HG03159 (cell line): ENCODE measurements at regions not wholly inside any gene's neighbourhood (a gene's known extent, or its start where the extent isn't known, plus 50 kb on each side); places are given as distances from the start of the nearest gene placed in this dataset.

Source experiments
- ATAC-seq: cut with Tn5 transposase; IDR thresholded peaks from one replicate; pipeline ENCODE4 v1.9.1; 2021; ENCODE audit warnings: mild to moderate bottlenecking, moderate library complexity; ENCODE audit not compliant: unreplicated experiment

DNA sequence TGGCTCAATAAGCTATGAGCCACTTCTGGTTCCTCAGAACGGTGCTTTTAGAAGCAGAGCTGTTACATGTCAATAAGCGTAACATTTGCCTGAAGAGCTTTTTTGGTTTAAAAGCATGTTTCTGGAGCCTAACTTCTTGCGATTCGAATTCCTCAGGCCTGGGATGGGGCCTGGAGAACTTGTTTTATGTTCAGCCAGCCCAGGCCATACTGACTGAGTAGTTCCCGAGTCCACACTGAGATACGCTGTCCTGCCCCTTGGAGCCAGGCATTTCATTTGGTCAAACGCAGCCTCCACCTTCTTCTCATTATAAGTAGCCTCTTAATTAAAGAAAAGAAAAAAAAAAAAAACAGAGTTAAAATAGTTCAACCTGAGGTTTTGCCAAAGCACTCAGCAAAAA, 260.6 kb upstream of the ANKRD55 start:
- ATAC-seq = no peak

DNA sequence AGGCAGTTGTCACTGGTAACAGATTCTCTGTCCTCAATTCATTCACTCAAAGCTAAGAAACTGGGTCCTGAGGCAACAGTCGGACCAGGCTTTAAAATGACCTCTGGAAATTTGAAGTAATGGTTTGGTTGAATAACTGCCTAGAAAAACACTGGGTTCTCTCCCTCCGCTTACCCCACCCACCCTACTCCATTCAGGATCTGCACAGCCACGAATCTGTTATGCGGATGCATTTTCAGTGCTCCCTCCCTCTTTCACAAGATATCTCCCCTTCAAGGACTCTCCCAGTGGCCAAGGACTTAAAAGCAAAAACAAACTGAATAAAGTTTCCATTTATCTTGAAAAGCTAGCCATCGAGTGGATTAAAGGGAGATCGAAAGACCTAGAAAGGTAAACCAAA, 260.2 kb upstream of the ANKRD55 start:
- no peak for ATAC-seq

DNA sequence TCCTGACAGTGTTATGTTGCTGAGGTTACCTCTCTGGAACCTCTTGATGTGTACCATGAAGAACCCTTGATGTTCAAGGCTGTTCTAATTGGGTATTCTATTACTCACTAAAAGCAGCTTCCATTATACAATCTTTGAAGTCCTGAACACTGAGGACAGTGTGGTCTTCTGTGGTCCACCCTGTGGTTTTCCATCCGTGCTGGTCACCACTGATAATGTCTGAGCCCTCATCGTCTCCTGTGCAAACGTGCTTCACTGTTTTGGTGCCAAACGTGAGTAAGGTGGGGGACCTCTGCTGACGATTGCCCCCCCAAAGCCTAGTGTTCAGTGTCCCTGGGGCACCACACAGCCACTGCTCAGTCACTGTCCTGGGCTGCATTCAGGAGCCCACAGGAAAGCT, 259.7 kb upstream of the ANKRD55 start:
- no peak for ATAC-seq

DNA sequence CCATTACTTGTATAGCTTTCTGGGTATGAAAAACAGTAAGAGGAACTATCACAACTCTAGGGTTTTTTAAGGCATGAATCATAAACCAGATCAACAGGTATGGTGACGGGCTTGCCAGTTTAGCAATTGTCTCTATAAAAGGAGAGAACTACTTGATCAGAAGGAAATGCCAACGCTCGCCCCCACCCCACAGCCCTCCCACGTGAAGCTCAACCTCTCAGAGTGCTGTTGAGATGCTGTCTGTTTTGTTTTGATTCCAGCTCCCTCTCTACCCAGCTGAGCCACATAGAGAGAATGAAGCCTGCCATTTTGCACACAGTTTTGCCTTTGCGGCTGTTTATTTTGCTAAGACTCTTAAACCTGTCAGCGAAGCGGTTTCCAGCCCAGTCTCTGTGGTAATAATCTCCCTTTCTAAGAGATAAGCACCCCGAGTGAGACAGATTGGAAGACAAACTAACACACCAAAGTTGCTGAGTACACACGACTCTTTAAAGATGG, 257.9 kb upstream of the ANKRD55 start:
- ATAC-seq = no peak

DNA sequence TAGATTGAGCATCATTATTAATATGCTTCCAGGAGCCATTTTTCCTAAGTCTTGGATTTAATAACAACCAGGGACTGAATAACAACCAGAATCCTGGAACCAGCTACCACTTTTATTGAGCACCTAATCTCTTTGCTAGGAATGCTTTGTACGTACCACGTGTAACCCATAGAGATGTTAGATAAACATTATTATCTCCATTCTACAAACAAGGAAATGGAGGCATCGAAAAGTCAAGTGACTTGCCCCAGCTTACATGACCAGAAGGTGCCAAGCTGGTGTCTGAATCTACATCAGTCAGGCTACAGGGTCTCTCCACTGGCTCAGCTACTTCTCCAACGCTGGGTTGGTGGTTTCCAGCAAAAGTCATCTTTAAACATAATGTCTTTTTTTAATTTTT, 256.1 kb upstream of the ANKRD55 start:
- no peak for ATAC-seq

DNA sequence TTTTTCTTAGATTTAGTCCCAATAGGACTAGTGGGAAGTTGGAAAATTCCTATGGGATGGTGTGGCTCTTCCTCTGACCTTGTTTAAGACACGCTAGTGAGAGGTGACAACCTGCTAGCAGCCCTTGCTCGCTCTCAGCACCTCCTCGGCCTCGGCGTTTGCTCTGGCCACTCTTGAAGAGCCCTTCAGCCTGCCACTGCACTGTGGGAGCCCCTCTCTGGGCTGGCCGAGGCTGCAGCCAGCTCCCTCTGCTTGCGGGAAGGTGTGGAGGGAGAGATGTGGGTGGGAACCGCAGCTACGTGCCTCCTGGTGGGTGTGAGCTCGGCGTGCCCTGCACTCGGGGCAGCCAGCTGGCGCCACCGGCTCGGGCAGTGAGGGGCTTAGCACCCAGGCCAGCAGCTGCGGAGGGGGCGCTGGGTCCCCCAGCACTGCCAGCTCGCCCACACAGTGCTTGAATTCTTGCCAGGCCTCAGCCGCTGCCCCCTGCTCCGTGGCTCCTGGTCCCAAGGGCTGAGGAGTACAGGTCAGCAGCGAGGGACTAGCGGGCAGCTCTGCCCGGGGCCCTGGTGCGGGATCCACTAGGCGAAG, 254.5 kb upstream of the ANKRD55 start:
- no peak for ATAC-seq

DNA sequence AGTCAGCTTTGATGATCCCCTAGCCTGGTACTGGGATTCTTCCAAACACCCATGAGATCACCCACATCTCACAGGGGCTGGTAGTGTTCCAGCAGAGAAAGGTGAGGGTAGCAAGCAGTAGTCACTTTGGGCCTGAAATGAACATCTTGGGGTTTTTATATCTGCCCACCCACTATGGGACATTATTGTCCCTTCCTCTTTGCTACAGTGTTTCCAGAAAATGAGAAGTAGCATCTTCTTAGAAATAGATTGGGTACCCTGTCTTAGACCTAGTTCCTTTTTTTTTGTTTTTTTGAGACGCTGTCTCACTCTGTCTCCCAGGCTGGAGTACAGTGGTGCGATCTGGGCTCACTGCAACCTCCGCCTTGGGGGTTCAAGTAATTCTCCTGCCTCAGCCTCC, 249.2 kb upstream of the ANKRD55 start:
- no peak for ATAC-seq

DNA sequence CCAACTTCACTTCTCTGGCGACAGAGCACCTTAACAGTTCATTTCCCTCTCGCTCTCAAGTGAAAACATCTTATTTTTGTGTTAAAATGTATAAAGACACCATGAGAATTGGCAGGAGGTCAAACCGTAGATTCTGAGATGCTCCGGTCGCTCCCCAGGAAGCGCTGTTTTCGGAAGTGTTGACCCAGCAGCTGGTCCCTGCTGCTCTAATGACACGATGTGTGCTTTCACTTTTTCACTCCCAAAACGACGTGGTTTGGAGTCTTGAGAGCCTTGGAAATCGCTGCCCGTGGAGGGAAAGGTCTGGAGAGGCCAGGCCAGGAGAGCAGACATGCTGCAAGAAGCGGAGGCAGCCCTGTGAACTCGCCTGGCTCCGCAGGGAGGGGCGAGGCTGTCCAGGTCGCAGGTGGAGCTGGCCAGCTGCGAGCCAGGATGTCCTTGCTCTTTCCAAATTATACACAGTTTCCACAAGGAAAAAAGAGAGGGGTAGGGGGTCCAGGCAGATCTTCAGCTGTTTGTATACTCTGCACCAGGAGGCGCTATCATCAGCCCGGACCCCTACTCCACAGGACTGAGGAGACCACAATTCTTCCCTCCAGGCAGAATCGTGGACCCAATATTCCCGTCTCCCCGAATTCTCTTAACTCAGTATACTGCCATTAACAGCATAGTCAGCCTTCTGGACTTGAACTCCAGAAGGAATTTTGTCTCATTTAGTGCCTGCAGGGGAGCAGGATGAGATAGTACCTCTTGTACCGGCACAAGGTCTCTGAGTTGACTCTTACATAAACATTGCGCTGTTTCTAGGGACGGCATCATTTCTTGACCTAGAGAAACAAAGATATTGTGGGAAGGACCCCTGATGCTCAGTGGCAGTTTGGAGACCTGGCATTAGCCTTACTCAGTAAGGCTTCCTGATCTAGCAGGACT, 248.6 kb upstream of the ANKRD55 start:
- no peak for ATAC-seq

DNA sequence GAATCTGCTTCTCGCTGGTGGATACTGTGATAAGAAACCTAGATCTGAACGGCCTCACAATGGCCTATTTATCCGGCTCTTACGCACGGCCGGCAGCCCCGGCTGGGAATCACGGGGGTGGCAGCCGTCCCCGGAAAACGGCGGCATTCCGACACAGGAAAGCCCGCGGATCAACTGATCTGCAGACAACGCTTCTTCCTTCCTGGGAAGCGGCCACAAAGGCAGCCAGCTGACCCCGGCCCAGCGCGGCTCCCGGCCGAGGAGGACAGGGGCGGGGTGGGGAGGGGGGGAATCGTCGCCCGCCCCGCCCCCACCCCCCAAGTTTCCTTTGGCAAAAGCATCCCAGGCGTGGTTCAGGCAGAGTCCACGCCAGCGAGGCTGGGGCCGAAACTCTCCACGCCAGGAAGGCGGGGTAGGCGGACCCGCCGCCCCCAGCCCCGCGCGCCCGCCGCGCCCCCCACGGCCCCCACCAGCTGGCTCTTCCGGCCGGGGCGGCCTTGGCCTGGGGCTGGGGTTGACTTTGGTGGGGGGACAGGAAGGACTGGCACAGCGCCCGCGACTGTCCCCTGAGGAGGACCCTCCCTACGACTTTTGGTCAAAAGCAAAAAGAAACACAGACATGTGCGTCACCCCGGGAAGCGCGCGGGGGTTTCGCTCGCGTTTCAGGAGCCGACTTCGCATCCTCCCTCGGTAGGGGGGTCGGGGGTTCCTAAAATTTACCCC, 247.7 kb upstream of the ANKRD55 start:
- ATAC-seq = peak; percentile 14

DNA sequence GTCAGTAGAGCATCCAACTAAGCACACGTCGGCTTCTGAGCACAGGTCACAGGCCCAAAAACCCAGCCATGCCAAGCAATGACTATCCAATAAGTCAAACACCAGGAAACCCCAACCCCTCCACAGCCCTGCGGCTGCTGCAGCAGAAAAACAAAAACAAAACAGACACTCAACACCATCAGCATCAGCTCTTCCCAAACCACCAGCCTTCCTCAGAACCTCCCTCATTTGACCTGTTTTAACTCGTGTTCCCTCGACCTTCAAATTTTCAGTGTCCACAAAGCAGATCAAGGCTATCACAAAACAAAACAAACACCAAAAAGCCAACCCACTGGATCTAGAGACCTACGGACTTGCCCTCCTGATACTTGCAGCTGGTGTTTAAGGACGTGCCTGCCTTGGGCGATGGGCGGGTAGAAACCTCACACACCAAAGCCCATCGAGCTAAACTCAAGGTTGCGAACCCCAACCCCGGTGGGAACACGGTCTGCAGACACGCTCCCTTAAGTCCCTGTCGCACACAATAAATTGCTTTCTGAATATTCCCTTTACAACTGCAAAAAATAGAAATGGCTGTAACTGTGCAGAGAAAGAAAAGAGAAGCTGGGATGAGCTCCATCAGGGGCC, 247.1 kb upstream of the ANKRD55 start:
- peak; percentile 38 for ATAC-seq

DNA sequence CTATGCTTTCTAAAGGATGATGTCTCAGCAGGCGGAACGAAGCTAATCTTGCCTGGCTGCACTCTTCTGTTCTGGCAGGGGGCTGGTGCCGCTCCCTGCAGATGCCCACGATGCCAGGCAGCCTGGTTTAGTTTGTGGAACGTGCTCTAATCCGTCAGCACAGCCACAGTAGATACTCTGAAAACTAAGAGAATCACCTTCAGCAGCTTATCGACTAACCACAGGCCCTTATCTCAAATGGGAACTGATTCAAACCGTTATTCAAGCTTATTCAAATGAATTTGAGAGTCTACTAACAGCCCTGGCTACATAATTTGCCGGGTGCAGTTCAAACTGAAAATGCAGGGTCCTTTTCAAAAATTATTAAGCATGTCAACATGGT, 246.6 kb upstream of the ANKRD55 start:
- peak; percentile 35 for ATAC-seq

DNA sequence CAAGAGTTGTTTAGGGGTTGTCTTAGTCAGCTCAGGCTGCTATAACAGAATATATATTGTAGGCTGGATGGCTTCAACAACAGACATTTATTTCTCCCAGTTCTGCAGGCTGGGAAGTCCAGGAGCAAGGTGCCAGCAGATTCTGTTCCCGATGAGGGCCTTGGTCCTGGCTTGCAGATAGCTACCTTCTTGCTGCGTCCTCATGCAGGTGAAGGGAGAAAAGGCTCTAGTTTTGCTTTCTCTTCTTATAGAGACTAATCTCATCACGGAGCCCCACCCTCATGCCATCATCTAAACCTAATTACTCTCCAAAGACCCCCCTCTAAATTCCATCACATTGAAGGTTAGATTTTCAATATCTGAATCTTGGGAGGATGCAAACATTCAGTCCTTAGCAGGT, 246.0 kb upstream of the ANKRD55 start:
- ATAC-seq = no peak

DNA sequence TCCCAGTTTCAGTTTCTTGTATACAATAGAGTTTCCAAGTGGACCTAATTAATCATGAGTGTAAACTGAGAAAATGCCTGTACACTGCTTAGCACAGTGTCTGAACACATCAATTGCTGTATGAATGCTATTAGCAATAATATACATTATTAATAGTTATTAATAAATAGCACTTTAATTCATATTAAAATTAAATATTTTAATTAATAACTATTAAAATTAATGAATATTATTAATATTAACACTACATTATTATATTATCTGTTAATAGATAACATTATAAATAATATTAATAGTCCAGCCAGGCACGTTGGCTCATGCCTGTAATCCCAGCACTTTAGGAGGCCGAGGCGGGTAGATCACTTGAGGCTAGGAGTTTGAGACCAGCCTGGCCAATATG, 244.9 kb upstream of the ANKRD55 start:
- ATAC-seq = no peak

DNA sequence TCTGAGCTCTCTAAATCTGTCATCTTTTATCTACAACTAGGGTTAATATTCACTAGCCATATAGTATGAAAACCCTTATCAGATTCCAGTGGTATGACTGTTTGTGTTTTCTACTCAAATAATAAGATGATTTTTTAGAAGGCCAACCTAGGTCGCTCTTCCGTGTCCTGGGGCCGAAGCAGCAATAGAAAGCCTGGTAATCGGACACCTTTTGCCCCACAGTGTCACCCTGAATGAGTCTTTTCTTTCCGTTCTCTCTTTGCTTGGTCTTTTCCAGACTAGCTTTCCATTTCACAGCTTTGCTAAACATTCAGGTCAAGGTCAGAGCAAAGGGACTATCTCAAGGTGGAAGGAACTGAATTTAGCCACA, 243.3 kb upstream of the ANKRD55 start:
- ATAC-seq = no peak

DNA sequence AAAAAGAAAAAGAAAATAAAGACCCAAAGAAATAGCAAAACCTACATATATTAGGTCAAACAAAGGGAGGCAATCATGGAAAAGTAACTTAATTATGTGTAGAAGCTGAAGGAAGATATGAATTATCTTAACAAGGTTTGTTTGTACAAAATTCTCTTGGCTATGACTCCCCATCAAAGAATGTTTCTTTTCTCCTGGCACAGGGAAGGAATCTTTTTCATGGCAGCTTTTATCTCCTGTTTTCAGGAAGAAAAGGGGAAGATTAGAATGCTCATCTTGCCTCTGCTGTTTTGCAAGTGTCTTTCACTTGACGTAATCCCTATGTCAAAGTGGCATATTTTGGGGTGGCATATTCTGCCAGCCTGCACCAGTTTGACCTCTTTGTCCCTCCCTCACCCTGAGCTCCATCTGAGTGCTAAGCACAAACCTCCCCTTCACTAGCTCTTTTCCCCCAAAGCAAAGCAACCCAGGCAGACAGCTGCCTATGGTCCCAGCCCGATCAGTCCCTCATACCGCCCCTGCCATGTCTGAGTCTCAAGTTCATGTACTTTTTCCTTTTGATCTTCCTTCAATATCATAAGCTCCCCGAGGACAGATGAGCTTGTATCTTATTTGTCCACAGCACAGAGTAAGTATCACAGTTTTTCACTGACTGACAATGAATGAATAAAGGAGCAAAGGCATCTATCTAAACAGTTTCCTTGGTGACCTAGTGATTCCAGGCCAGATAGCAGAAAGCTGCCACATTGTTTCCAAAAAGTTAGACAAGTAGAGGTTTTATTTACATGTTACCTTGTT, 242.8 kb upstream of the ANKRD55 start:
- ATAC-seq = no peak

DNA sequence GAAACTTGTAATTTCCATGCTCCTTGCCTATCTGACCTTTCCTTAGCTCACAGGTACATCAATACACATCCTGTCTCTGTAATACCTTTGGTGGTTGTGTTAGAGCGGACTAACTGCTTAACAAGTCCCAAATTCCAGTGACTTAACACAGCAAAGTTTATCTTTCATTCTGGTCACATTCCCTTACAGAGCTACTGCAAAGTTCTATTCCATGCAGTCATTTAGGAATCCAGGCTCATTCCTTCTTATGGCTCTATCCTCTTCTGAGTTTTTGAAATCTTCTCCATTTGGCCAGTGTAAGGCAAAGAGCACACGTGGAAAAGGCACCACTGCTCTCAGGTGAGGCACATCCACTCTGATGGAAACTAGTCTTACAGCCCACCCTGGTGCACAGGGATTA, 238.6 kb upstream of the ANKRD55 start:
- ATAC-seq = no peak

DNA sequence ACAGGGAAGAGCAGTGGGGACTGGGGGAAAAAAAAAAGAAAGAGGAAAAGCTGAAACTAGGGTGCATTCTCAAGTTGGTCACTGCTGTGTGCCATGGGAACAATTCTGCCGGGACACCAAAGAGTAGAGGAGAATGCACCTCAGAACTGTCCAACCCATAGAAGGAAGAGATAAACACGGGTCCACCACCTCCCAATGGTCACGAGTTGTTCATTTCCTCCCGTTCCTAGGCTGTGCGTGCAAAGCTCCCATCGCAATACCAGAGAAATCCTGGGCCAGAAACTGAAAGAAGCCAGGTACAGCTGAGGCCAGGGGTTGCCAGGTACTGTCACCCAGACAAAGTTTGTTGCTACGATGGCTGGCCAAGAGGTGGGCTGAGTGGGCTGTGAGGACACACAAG, 236.9 kb upstream of the ANKRD55 start:
- ATAC-seq = no peak

DNA sequence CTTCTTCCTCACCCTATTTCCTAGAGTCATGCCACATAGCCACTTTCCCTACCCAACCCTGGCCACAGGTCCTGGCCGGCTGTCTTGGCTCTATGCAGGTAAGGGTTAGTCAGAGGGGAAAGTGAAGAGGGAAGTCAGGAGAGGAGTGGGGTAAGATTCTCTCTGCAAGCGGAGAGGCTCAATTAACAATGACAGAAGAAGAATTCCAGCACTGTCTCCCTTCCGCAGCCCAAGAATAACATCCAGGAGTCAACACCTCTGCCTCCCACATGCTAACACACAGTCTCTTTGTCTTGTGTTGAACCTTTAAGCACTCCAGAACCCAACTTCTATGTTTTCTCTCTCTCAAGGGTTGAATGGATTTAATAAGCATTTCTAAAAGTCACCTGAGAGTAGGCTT, 235.1 kb upstream of the ANKRD55 start:
- no peak for ATAC-seq

DNA sequence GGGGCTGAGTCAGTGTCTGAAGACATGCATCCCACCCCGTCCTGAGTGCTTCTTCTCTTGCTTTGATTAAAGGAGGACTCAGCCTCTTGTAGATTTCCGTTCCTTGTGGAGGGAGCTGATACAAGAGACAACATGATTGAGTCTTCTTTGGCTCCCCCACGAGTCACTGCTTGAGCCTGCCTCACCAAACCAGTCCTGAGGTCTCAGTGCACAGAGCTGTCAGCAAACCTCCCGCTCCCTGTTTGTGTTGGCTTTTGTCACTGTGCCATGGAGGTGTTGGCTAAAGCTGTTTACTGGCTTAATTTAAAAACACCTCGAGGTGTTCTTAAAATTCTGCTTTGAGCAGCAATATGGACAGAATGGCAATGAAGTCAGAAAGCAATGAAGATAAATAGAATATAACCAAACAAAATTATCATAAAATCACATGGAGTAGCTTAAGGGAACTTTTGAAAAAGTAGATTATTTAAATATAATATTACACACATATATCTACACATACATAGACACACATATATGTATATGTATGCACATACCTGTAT, 234.1 kb upstream of the ANKRD55 start:
- ATAC-seq = no peak

DNA sequence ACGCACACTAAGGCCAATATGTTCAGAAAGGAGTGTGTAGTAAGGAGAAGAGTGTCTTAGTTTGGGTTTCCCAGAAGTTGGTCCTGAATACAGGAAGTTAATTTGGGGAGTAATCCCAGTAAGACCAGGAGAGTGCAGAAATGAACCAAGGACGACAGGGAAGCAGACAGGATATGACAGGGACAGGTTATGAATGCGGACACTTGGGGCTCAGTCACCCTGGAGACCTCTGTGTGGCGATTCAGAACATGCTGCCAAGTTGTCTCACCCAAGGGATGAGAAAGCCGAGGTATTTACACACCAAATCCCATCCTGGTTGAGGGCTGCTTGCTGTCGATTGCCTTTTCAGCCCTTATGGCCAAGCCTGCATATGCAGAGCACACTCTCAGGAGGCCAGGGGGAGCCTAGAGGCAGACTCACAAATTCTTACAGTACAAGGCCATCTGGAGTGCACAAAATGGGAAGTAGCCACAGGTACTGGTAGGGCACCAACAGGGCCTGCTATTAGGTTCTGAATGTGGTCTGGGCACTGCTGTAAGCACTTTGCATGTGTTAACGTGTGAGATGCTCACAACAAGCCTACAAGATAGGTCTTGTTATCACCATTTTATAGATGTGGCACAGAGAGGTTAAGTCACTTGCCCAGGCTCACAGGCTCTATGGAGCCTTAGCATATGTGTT, 233.1 kb upstream of the ANKRD55 start:
- no peak for ATAC-seq
